Gastrocnemius medialis (tissue), 4 donors: ENCODE measurements at regions not wholly inside any gene's neighbourhood (a gene's known extent, or its start where the extent isn't known, plus 50 kb on each side); places are given as distances from the start of the nearest gene placed in this dataset.

Source experiments
- ATAC-seq, 2 donors: fragments of 150-250 bp; one replicate each; pipeline ENCODE4 v1.9.1; 2016
- DNase-seq, 2 donors: peaks; one replicate each; pipeline ENCODE4 v3.0.0-alpha.2; 2019
- H3K27ac ChIP-seq, 4 donors: fragments of 200-600 bp; sonication (generic); 1 replicate in 1 of 4; 2 replicates in 3 of 4; pipeline ENCODE4 v1.5.1; 2016 to 2018; ENCODE audit warnings: mild to moderate bottlenecking in 2 of 4, moderate library complexity in 1 of 4
- H3K27me3 ChIP-seq, 3 donors: fragments of 200-600 bp; sonication (generic) in 2 of 3; 1 replicate in 1 of 3; 2 replicates in 2 of 3; pipeline versions ENCODE4 v1.5.1 to v1.6.0; 2016 to 2019; ENCODE audit warnings: mild to moderate bottlenecking in 1 of 3, moderate library complexity in 1 of 3
- H3K36me3 ChIP-seq, 2 donors: fragments of 200-600 bp; sonication (generic) in 1 of 2; one replicate each; pipeline ENCODE4 v1.5.1; 2017 to 2018
- H3K4me1 ChIP-seq, 2 donors: fragments of 200-600 bp; sonication (generic) in 1 of 2; one replicate each; pipeline ENCODE4 v1.5.1; 2016 to 2017; ENCODE audit warnings: mild to moderate bottlenecking in 2 of 2
- H3K4me3 ChIP-seq, 4 donors: fragments of 200-600 bp; sonication (generic) in 3 of 4; 1 replicate in 1 of 4; 2 replicates in 3 of 4; pipeline ENCODE4 v1.5.1; 2016 to 2019; ENCODE audit warnings: mild to moderate bottlenecking in 2 of 4
- H3K9me3 ChIP-seq, 3 donors: fragments of 200-600 bp; sonication (generic) in 2 of 3; 1 replicate in 1 of 3; 2 replicates in 2 of 3; pipeline ENCODE4 v1.5.1; 2016 to 2019
- POLR2A ChIP-seq, 2 donors: fragments of 450-650 bp; IDR thresholded peaks; one replicate each; pipeline ENCODE4 v1.6.1; 2017; ENCODE audit warnings: antibody characterized with exemption in 2 of 2, mild to moderate bottlenecking in 2 of 2, moderate library complexity in 2 of 2
- in situ Hi-C, 4 donors: fragments of 200-750 bp; cut with MboI; loops; one replicate each; pipeline versions ENCODE4 v1.15.0 to v1.8.0; 2017; ENCODE audit warnings: low sequenced_read_pairs in 4 of 4
- intact Hi-C: fragments of 100-400 bp; cut with DNase I; formaldehyde crosslinking; loops from one replicate; pipeline ENCODE4 v1.15.1; 2023; ENCODE audit warnings: low total_unique reads
- TF ChIP-seq, protein P1 (sequence below), 5 experiments: fragments of 450-650 bp in 3 of 5; fragments of 200-600 bp in 2 of 5; sonication (generic) in 2 of 5; IDR thresholded peaks in 4 of 5; conservative IDR thresholded peaks in 1 of 5; 1 replicate in 4 of 5; 2 replicates in 1 of 5; pipeline ENCODE4 v1.5.1; 2016 to 2019; ENCODE audit warnings: antibody characterized with exemption in 5 of 5, mild to moderate bottlenecking in 3 of 5, moderate library complexity in 3 of 5

DNA sequence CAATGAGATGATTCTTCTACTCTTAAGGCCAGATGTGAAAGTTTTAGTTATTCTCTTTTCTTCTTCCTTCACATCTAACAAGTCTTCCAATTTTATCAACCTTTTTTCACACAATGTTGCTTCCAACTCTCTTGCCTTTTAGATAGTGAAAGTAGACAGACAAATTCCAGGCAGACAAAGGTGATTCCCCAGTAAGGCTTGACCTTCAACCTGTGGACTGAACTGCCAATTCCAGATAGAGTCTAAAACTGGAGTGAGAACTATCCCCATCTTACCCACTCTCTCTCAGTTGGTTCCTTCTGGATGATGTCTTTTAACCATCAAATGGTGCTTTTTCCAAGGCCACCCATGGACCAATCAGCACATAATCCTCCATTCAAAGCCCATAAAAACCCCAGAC is 159.0 kb downstream of the NSUN3 start:
- TF ChIP-seq, protein P1, sequence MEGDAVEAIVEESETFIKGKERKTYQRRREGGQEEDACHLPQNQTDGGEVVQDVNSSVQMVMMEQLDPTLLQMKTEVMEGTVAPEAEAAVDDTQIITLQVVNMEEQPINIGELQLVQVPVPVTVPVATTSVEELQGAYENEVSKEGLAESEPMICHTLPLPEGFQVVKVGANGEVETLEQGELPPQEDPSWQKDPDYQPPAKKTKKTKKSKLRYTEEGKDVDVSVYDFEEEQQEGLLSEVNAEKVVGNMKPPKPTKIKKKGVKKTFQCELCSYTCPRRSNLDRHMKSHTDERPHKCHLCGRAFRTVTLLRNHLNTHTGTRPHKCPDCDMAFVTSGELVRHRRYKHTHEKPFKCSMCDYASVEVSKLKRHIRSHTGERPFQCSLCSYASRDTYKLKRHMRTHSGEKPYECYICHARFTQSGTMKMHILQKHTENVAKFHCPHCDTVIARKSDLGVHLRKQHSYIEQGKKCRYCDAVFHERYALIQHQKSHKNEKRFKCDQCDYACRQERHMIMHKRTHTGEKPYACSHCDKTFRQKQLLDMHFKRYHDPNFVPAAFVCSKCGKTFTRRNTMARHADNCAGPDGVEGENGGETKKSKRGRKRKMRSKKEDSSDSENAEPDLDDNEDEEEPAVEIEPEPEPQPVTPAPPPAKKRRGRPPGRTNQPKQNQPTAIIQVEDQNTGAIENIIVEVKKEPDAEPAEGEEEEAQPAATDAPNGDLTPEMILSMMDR (IDR thresholded peaks at IDR 0.05 in 4 of 5, conservative IDR thresholded peaks at IDR 0.05 in 1 of 5) = no peak
- no peak for TF ChIP-seq POLR2A (IDR thresholded peaks at IDR 0.05)
- Histone ChIP-seq H3K4me3 (no peak overlapping the region), H3K36me3 (no peaks in the 10 kb centered on the region), H3K4me1 (no peaks in the 10 kb centered on the region), H3K27ac (no peak overlapping the region), H3K9me3 (no peaks in the 10 kb centered on the region), H3K27me3 (no peaks in the 10 kb centered on the region)
- in situ Hi-C loops (no loop called here), intact Hi-C loops (no loop called here)
- ATAC-seq = no peak
- no peak for DNase-seq

DNA sequence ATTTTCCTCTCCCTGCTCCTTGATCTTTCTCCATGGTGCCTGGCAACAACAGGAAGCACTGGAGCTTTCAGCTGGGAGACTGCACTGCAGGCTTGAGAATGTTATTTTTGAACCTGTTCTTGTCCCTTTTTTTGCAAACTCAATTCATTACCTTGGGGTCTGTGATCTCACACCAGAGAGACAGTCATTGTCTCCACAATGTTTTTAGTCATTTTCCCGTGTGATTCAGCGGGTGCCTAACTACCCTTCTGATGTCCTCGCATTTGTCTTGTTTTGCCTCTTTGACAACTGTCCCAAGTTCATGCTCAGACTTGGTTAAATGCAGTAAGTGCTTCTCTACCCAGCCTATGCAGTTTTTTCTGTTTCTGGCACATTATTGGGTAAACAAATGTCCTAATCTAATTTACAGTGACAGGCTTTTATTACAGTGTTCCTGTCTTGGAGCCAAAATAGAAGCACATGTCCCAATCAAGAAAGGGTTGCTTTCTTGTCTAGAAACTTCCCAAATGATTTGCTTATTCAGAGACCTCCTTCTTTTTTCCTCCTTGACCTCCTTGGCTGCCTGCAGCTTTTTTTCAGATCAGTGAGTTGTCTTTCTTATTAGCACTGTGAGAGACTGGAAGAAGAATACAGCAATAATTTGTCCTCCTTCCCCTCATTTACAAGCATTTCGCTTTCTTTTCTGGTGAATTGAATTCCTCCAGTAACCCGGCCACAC is 162.4 kb downstream of the NSUN3 start:
- intact Hi-C loops (no loop called here), in situ Hi-C loops (no loop called here)
- Histone ChIP-seq H3K36me3 (no peaks in the 10 kb centered on the region), H3K9me3 (no peaks in the 10 kb centered on the region), H3K4me3 (no peak overlapping the region), H3K27me3 (no peaks in the 10 kb centered on the region), H3K4me1 (no peaks in the 10 kb centered on the region), H3K27ac (no peak overlapping the region)
- TF ChIP-seq, protein P1 (IDR thresholded peaks at IDR 0.05 in 4 of 5, conservative IDR thresholded peaks at IDR 0.05 in 1 of 5) = no peak
- no peak for TF ChIP-seq POLR2A (IDR thresholded peaks at IDR 0.05)
- DNase-seq (no peak), ATAC-seq (no peak)

DNA sequence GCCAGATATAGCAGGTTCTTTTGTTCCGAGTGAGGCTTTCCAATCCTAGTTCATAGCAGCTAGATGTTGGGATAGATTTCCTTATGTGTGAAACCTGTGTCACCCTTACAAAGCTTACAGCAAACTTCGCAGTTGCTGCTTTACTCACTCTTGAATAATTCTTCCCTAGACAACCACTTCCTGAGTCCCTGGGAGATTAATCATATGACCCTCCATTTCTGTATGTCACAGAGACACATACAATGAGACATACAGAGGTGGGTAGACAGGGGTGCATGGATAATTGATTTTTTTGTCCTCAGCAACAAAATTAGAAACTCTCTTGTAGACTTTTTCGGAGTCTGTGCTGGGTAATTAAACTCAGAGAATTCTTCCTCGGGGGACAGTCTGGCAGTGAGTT is 163.2 kb downstream of the NSUN3 start:
- H3K9me3 ChIP-seq = no peaks in the 10 kb centered on the region
- intact Hi-C loops = no loop called here
- H3K27me3 ChIP-seq = no peaks in the 10 kb centered on the region
- H3K27ac ChIP-seq = no peak overlapping the region
- TF ChIP-seq, protein P1 (IDR thresholded peaks at IDR 0.05 in 4 of 5, conservative IDR thresholded peaks at IDR 0.05 in 1 of 5) = no peak
- TF ChIP-seq POLR2A (IDR thresholded peaks at IDR 0.05) = no peak
- H3K36me3 ChIP-seq = no peaks in the 10 kb centered on the region
- DNase-seq = no peak
- ATAC-seq = no peak
- in situ Hi-C loops = no loop called here
- H3K4me1 ChIP-seq = no peaks in the 10 kb centered on the region
- no peak overlapping the region for H3K4me3 ChIP-seq

DNA sequence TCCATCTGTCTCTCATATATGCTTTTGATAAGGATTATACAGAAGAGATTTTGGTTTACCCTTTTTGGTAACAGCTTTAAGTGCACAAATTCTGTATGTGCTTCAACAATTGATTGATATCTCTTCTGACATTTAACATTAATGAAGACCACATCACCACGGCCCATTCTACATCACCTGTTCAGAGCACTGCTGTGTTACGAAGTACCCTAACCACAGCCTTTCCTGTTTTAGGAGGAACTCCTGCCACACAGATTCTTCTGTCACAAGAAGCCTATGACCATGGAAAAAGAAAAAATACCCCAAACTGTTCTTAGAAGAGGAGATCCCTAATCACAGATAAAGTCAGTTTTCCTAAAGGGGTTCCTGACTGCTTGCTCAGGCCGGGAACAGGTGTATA is 170.1 kb downstream of the NSUN3 start:
- H3K4me1 ChIP-seq = no peaks in the 10 kb centered on the region
- in situ Hi-C loops = no loop called here
- intact Hi-C loops = no loop called here

More for the DNA sequence above, 170.1 kb downstream of the NSUN3 start:
- TF ChIP-seq, protein P1 (IDR thresholded peaks at IDR 0.05 in 4 of 5, conservative IDR thresholded peaks at IDR 0.05 in 1 of 5) = no peak
- TF ChIP-seq POLR2A (IDR thresholded peaks at IDR 0.05) = no peak
- H3K9me3 ChIP-seq = no peaks in the 10 kb centered on the region
- H3K27me3 ChIP-seq = no peaks in the 10 kb centered on the region
- DNase-seq (no peak), ATAC-seq (no peak)
- H3K36me3 ChIP-seq = no peaks in the 10 kb centered on the region
- no peak overlapping the region for H3K4me3 ChIP-seq
- H3K27ac ChIP-seq = no peak overlapping the region
